HG02759 (cell line): ENCODE measurements at regions not wholly inside any gene's neighbourhood (a gene's known extent, or its start where the extent isn't known, plus 50 kb on each side); places are given as distances from the start of the nearest gene placed in this dataset.
A peak's percentile ranks its signal among the peaks of the same experiment; 100 is the strongest.

Experiments used
- ATAC-seq: cut with Tn5 transposase; IDR thresholded peaks from one replicate; pipeline ENCODE4 v1.9.1; 2021; ENCODE audit warnings: mild to moderate bottlenecking, moderate library complexity; ENCODE audit not compliant: unreplicated experiment

- ATAC-seq = no peak
Observed at GRCh38 chr12:127253797-127254327, 1013.1 kb upstream of the TMEM132C start.

- ATAC-seq = no peak
Observed at GRCh38 chr12:127254420-127254955, 1012.5 kb upstream of the TMEM132C start.

- ATAC-seq = no peak
Observed at GRCh38 chr12:127257366-127257935, 1009.5 kb upstream of the TMEM132C start.

GRCh38 chr12:127260531-127260930, 1006.4 kb upstream of the TMEM132C start:
- ATAC-seq = no peak

- no peak for ATAC-seq
Observed at GRCh38 chr12:127260999-127261398, 1006.0 kb upstream of the TMEM132C start.

GRCh38 chr12:127262615-127263014, 1004.4 kb upstream of the TMEM132C start:
- ATAC-seq = no peak

- ATAC-seq = no peak
Observed at GRCh38 chr12:127263621-127264020, 1003.3 kb upstream of the TMEM132C start.

GRCh38 chr12:127267128-127267527, 999.8 kb upstream of the TMEM132C start:
- no peak for ATAC-seq

GRCh38 chr12:127268213-127268612, 998.8 kb upstream of the TMEM132C start:
- ATAC-seq = no peak

GRCh38 chr12:127268706-127269425, 998.1 kb upstream of the TMEM132C start:
- ATAC-seq = no peak

- ATAC-seq = no peak
Observed at GRCh38 chr12:127270193-127270592, 996.8 kb upstream of the TMEM132C start.

- ATAC-seq = no peak
Observed at GRCh38 chr12:127271776-127272175, 995.2 kb upstream of the TMEM132C start.

- no peak for ATAC-seq
Observed at GRCh38 chr12:127272864-127273263, 994.1 kb upstream of the TMEM132C start.

- ATAC-seq = no peak
Observed at GRCh38 chr12:127273626-127274025, 993.3 kb upstream of the TMEM132C start.

GRCh38 chr12:127275416-127275815, 991.6 kb upstream of the TMEM132C start:
- no peak for ATAC-seq

- ATAC-seq = peak; percentile 45
Observed at GRCh38 chr12:127277882-127278281, 989.1 kb upstream of the TMEM132C start.

- ATAC-seq = no peak
Observed at GRCh38 chr12:127278351-127278750, 988.6 kb upstream of the TMEM132C start.

- ATAC-seq = peak; percentile 85
Observed at GRCh38 chr12:127280393-127281275, 986.3 kb upstream of the TMEM132C start.

GRCh38 chr12:127282786-127283565, 984.0 kb upstream of the TMEM132C start:
- no peak for ATAC-seq

GRCh38 chr12:127284021-127284420, 982.9 kb upstream of the TMEM132C start:
- no peak for ATAC-seq
